Esophagus mucosa (tissue), 1 donor: ENCODE measurements at regions not wholly inside any gene's neighbourhood (a gene's known extent, or its start where the extent isn't known, plus 50 kb on each side); places are given as distances from the start of the nearest gene placed in this dataset.
"Not testable (repeated sequence)": the region's sequence is repeated elsewhere in the genome, so short reads cannot be mapped to it uniquely, and the experiment has no call there.

Source experiments
- ATAC-seq: fragments of 200-7000 bp; cut with Tn5 transposase; one replicate; pipeline ENCODE4 v1.9.1; 2020
- donor health status: DM: yes; HTN: yes; CAD: no.

- no peak for ATAC-seq
Observed at GRCh38 chr9:7622481-7622880, 177.1 kb downstream of the DMAC1 start.

- ATAC-seq, result no peak
Observed at GRCh38 chr9:7615344-7615743, 184.2 kb downstream of the DMAC1 start.

GRCh38 chr9:7613931-7614330, 185.6 kb downstream of the DMAC1 start:
- no peak for ATAC-seq

GRCh38 chr9:7608261-7608660, 191.3 kb downstream of the DMAC1 start:
- ATAC-seq, result no peak

GRCh38 chr9:7607421-7607820, 192.2 kb downstream of the DMAC1 start:
- ATAC-seq, result no peak

GRCh38 chr9:7606591-7606990, 193.0 kb downstream of the DMAC1 start:
- no peak for ATAC-seq

GRCh38 chr9:7601739-7602138, 197.8 kb downstream of the DMAC1 start:
- ATAC-seq, result no peak

GRCh38 chr9:7597716-7598115, 201.9 kb downstream of the DMAC1 start:
- no peak for ATAC-seq

GRCh38 chr9:7592321-7593316, 207.0 kb downstream of the DMAC1 start:
- ATAC-seq, result no peak

GRCh38 chr9:7591501-7591900, 208.1 kb downstream of the DMAC1 start:
- ATAC-seq, result no peak

- no peak for ATAC-seq
Observed at GRCh38 chr9:7580568-7580967, 219.0 kb downstream of the DMAC1 start.

GRCh38 chr9:7579351-7579750, 220.2 kb downstream of the DMAC1 start:
- no peak for ATAC-seq

GRCh38 chr9:7578951-7579350, 220.6 kb downstream of the DMAC1 start:
- ATAC-seq, result no peak

GRCh38 chr9:7570107-7570720, 229.4 kb downstream of the DMAC1 start:
- ATAC-seq, result peak; percentile 60

- no peak for ATAC-seq
Observed at GRCh38 chr9:7567687-7568086, 231.9 kb downstream of the DMAC1 start.

GRCh38 chr9:7561527-7562080, 238.0 kb downstream of the DMAC1 start:
- no peak for ATAC-seq

- no peak for ATAC-seq
Observed at GRCh38 chr9:7560669-7561305, 238.8 kb downstream of the DMAC1 start.

GRCh38 chr9:7554699-7555098, 244.9 kb downstream of the DMAC1 start:
- ATAC-seq, result no peak

- ATAC-seq, result not testable (repeated sequence)
Observed at GRCh38 chr9:7552706-7553105, 246.9 kb downstream of the DMAC1 start.

- no peak for ATAC-seq
Observed at GRCh38 chr9:7549249-7549648, 250.3 kb downstream of the DMAC1 start.

GRCh38 chr9:7546261-7546660, 253.3 kb downstream of the DMAC1 start:
- ATAC-seq, result no peak

GRCh38 chr9:7545371-7546165, 254.0 kb downstream of the DMAC1 start:
- no peak for ATAC-seq
